HCT116 (cell line): ENCODE measurements at regions not wholly inside any gene's neighbourhood (a gene's known extent, or its start where the extent isn't known, plus 50 kb on each side); places are given as distances from the start of the nearest gene placed in this dataset.

Experiments used
- ATAC-seq: fragments of 200-7000 bp; cut with Tn5 transposase; 2 replicates; pipeline ENCODE4 v1.9.1; 2020; ENCODE audit warnings: mild to moderate bottlenecking, moderate library complexity
- BruUV-seq: library from RNA; stranded (reverse); fragments of 400-500 nt; replicated peaks from 2 replicates; lab custom pipeline; 2021; lab: Mats Ljungman, UMichigan
- CTCF ChIA-PET: fragments of 300-600 bp; sonication (Branson Sonifier 250); formaldehyde crosslinking; loops from one replicate; lab custom pipeline; 2021; ENCODE audit warnings: antibody characterized with exemption; lab: Charles Lee
- POLR2A ChIA-PET: fragments of 300-600, 350-600 bp; sonication (Branson Sonifier 250); formaldehyde crosslinking; loops from one replicate; lab custom pipeline; 2021; ENCODE audit warnings: antibody characterized with exemption; lab: Charles Lee
- RAD21 ChIA-PET, 2 experiments: fragments of 300-600 bp; sonication (Branson Sonifier 250); formaldehyde crosslinking; loops; one replicate each; lab custom pipeline; 2023; ENCODE audit warnings: low total read pairs in 2 of 2; ENCODE audit not compliant: uncharacterized antibody in 2 of 2, unreplicated experiment in 2 of 2, low non-redundant PET in 1 of 2; lab: Charles Lee
- DNase-seq: peaks from one replicate; pipeline ENCODE4 v3.0.0-alpha.2; 2010; ENCODE audit warnings: low read depth, low spot score
- H2AFZ ChIP-seq: fragments of 200-600 bp; shearing (Covaris generic), sonication (generic); 2 replicates; pipeline ENCODE4 v1.6.1; 2017; ENCODE audit warnings: low read depth, mixed run types, mixed read lengths, antibody characterized with exemption, low read length; ENCODE audit not compliant: poor library complexity, severe bottlenecking
- H3K27ac ChIP-seq: 2 replicates; pipeline ENCODE4 v1.5.1; 2012; ENCODE audit warnings: low read depth, low read length
- H3K27me3 ChIP-seq: fragments of 200-600 bp; sonication (generic); 2 replicates; pipeline ENCODE4 v1.6.1; 2016; ENCODE audit warnings: mixed run types, low read length, mixed read lengths; ENCODE audit not compliant: insufficient read depth
- H3K36me3 ChIP-seq, 2 experiments: fragments of 200-500 bp in 1 of 2; fragments of 200-600 bp in 1 of 2; sonication (Bioruptor generic) in 1 of 2; sonication (generic) in 1 of 2; 2 replicates each; pipeline versions ENCODE4 v1.5.1 to v1.6.1; 2014 to 2016; ENCODE audit warnings: low read length in 2 of 2, inconsistent platforms in 1 of 2, mixed read lengths in 1 of 2, mixed run types in 1 of 2; ENCODE audit not compliant: insufficient read depth in 2 of 2, control insufficient read depth in 1 of 2
- H3K4me1 ChIP-seq, 2 experiments: fragments of 200-600 bp in 1 of 2; sonication (generic) in 1 of 2; 2 replicates each; pipeline versions ENCODE4 v1.5.1 to v1.6.1; 2012 to 2017; ENCODE audit warnings: low read length in 2 of 2, inconsistent platforms in 1 of 2, mild to moderate bottlenecking in 1 of 2, mixed read lengths in 1 of 2, mixed run types in 1 of 2, moderate library complexity in 1 of 2; ENCODE audit not compliant: insufficient read depth in 2 of 2, control insufficient read depth in 1 of 2
- H3K4me2 ChIP-seq: fragments of 200-600 bp; sonication (generic); 2 replicates; pipeline ENCODE4 v1.6.1; 2017; ENCODE audit warnings: mixed run types, low read length, mixed read lengths
- H3K4me3 ChIP-seq, 2 experiments: fragments of 200-600 bp in 1 of 2; sonication (generic) in 1 of 2; replicated peaks in 1 of 2; 2 replicates each; pipeline ENCODE4 v1.5.1; 2011 to 2016; ENCODE audit warnings: low read length in 2 of 2, control low read depth in 1 of 2, low read depth in 1 of 2, mild to moderate bottlenecking in 1 of 2, mixed read lengths in 1 of 2, mixed run types in 1 of 2
- H3K79me2 ChIP-seq: fragments of 200-600 bp; sonication (generic); 2 replicates; pipeline ENCODE4 v1.6.1; 2017; ENCODE audit warnings: mild to moderate bottlenecking, mixed run types, low read length, moderate library complexity, mixed read lengths; ENCODE audit not compliant: insufficient read depth
- H3K9ac ChIP-seq: fragments of 200-600 bp; sonication (generic); 2 replicates; pipeline ENCODE4 v1.6.1; 2016; ENCODE audit warnings: low read length, mixed read lengths
- H3K9me2 ChIP-seq: fragments of 200-600 bp; sonication (generic), shearing (Covaris generic); 2 replicates; pipeline ENCODE4 v1.6.1; 2017; ENCODE audit warnings: mixed run types, mild to moderate bottlenecking, moderate library complexity; ENCODE audit not compliant: insufficient read depth
- H3K9me3 ChIP-seq, 2 experiments: fragments of 200-500 bp in 1 of 2; fragments of 200-600 bp in 1 of 2; sonication (Bioruptor generic) in 1 of 2; sonication (generic) in 1 of 2; 2 replicates each; pipeline ENCODE4 v1.6.1; 2014 to 2017; ENCODE audit warnings: low read length in 2 of 2, mixed read lengths in 2 of 2, inconsistent platforms in 1 of 2, low read depth in 1 of 2, mild to moderate bottlenecking in 1 of 2, mixed run types in 1 of 2, moderate library complexity in 1 of 2; ENCODE audit not compliant: control insufficient read depth in 1 of 2, insufficient read depth in 1 of 2
- H4K20me1 ChIP-seq: fragments of 200-600 bp; sonication (generic), shearing (Covaris generic); 2 replicates; pipeline ENCODE4 v1.6.1; 2017; ENCODE audit warnings: mixed run types, mild to moderate bottlenecking, moderate library complexity; ENCODE audit not compliant: insufficient read depth
- CTCF ChIP-seq, 3 experiments: fragments of 200-600 bp in 1 of 3; sonication (generic) in 1 of 3; IDR thresholded peaks in 2 of 3; conservative IDR thresholded peaks in 1 of 3; 2 replicates each; pipeline ENCODE4 v1.5.1; 2012 to 2017; ENCODE audit warnings: low read depth in 2 of 3, low read length in 2 of 3, antibody characterized with exemption in 1 of 3, borderline replicate concordance in 1 of 3, control low read depth in 1 of 3, mild to moderate bottlenecking in 1 of 3, mixed read lengths in 1 of 3, mixed run types in 1 of 3, moderate library complexity in 1 of 3; ENCODE audit not compliant: insufficient read depth in 1 of 3
- EGR1 ChIP-seq: IDR thresholded peaks from 2 replicates; pipeline ENCODE4 v1.6.1; 2012; ENCODE audit warnings: low read depth
- MAX ChIP-seq: IDR thresholded peaks from 2 replicates; pipeline ENCODE4 v1.6.1; 2012
- RAD21 ChIP-seq: IDR thresholded peaks from 2 replicates; pipeline ENCODE4 v1.6.1; 2012; ENCODE audit warnings: low read depth, mild to moderate bottlenecking
- intact Hi-C: fragments of 100-400 bp; cut with micrococcal nuclease; formaldehyde crosslinking; loops from 2 replicates; pipeline ENCODE4 v1.10.0; 2022

- DNase-seq: no peak
- Histone ChIP-seq H3K4me1 (peaks cover 0 to 10% of the 10 kb centered on the region in 2 experiments; a peak in 2 of 4 replicates), H3K9me2 (no peaks in the 10 kb centered on the region), H3K27me3 (no peaks in the 10 kb centered on the region), H2AFZ (no peak overlapping the region), H3K4me3 (no peak overlapping the region), H3K9ac (no peak overlapping the region), H3K79me2 (no peaks in the 10 kb centered on the region), H3K36me3 (no peaks in the 10 kb centered on the region), H3K9me3 (no peaks in the 10 kb centered on the region), H3K27ac (no peak overlapping the region), H4K20me1 (no peaks in the 10 kb centered on the region), H3K4me2 (no peak overlapping the region)
- peak; percentile 72 for ATAC-seq
- ChIA-PET RAD21 (no interaction called here), CTCF (interaction anchor here (1.2 kb wide), 1 partner anchor 417 kb away, joined by 3 read pairs; no protein-coding TSS in a partner anchor), POLR2A (no interaction called here)
- BruUV-seq: no TSS peak
- intact Hi-C loops: no loop called here
- TF ChIP-seq MAX (no peak), EGR1 (no peak), RAD21 (peak; percentile 15; the same call in 1 of the 2 replicates), CTCF (IDR thresholded peaks at IDR 0.05 in 2 of 3, conservative IDR thresholded peaks at IDR 0.05 in 1 of 3; ENCODE audit: borderline replicate concordance in 1 of 3, insufficient read depth in 1 of 3, low read depth in 2 of 3, low read length in 2 of 3) (peak in 2 of 3 experiments; percentile 47 to 48; a peak in 4 of 6 replicates)
Measured at GRCh38 chrX:110420771-110421499, 62.3 kb downstream of the RTL9 start.
